Muscle of leg (tissue), 3 donors: ENCODE measurements at regions not wholly inside any gene's neighbourhood (a gene's known extent, or its start where the extent isn't known, plus 50 kb on each side); places are given as distances from the start of the nearest gene placed in this dataset.
"Not testable (repeated sequence)": the region's sequence is repeated elsewhere in the genome, so short reads cannot be mapped to it uniquely, and the experiment has no call there.

Experiments used
- DNase-seq: peaks from one replicate; pipeline ENCODE4 v3.0.0; 2013
- H3K27ac ChIP-seq: one replicate; pipeline ENCODE4 v1.5.1; 2013; ENCODE audit warnings: mild to moderate bottlenecking, low read length, control low read depth
- H3K27me3 ChIP-seq: one replicate; pipeline ENCODE4 v1.6.1; 2013; ENCODE audit warnings: low read length; ENCODE audit not compliant: control insufficient read depth, insufficient read depth
- H3K36me3 ChIP-seq: one replicate; pipeline ENCODE4 v1.6.1; 2013; ENCODE audit warnings: low read length; ENCODE audit not compliant: control insufficient read depth, insufficient read depth
- H3K4me1 ChIP-seq: one replicate; pipeline ENCODE4 v1.6.1; 2013; ENCODE audit warnings: low read length; ENCODE audit not compliant: control insufficient read depth, insufficient read depth
- H3K4me3 ChIP-seq: one replicate; pipeline ENCODE4 v1.5.1; 2013; ENCODE audit warnings: low read length, control low read depth
- H3K9me3 ChIP-seq: replicated peaks from 2 replicates; pipeline ENCODE4 v1.6.1; 2013; ENCODE audit warnings: low read depth, low read length; ENCODE audit not compliant: control insufficient read depth
- WGBS: methylation state at CpG from one replicate; pipeline ENCODE4 v1.1.5; 2013; ENCODE audit warnings: missing lambda C conversion rate; ENCODE audit not compliant: insufficient coverage; 5-methylcytosine and 5-hydroxymethylcytosine counted together

GRCh38 chr5:30384171-30384570 is 809.3 kb upstream of the CDH6 start:
- H3K27me3 ChIP-seq, result no peaks in the 10 kb centered on the region
- H3K27ac ChIP-seq, result no peak overlapping the region
- no peaks in the 10 kb centered on the region for H3K36me3 ChIP-seq
- no peaks in the 10 kb centered on the region for H3K4me1 ChIP-seq
- no CpG with 5 or more reads among the region's 4 CpGs for WGBS
- H3K9me3 ChIP-seq, result no peaks in the 10 kb centered on the region
- DNase-seq, result no peak
- no peak overlapping the region for H3K4me3 ChIP-seq

DNA sequence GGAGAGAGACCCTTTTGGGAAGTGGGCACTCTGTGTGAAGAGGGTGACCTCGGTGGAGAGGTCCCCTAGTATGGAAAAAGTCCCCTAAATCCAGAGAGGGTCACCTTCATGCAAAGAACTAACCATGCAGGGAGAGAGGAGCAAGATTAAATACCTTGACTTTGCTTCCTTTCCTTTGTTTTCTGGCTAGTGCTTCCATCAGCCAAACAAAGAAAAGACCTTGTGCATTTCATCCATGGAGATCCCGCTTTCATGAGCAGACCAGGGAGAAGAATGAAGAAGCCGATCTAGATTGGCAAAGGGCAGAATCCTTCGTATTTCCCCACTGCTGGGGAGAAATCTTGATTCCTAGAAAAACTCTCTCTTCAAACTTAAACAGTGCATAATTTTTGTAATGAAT is 813.3 kb upstream of the CDH6 start:
- H3K4me1 ChIP-seq, result no peaks in the 10 kb centered on the region
- no peaks in the 10 kb centered on the region for H3K9me3 ChIP-seq
- no peaks in the 10 kb centered on the region for H3K36me3 ChIP-seq
- no peaks in the 10 kb centered on the region for H3K27me3 ChIP-seq
- no peak overlapping the region for H3K27ac ChIP-seq
- no CpG with 5 or more reads among the region's 4 CpGs for WGBS
- H3K4me3 ChIP-seq, result no peak overlapping the region
- no peak for DNase-seq

DNA sequence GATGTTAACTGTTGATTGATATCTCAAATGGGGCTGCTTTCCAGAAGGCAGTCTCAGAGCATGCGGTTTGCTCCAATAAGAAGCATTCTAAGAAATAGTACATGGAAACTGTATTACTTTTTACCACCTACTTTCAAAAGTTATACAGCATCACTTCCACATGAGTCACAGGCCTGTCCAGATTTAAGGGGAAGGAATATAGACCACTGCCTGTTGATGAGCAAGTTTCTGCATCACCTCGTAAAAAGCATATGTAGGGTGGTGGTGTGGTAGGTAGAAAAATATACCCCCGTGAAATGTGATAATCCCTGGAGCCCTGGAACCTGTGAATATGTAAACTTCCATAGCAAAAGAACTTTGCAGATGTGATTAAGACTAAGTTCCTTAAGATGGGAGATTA is 816.6 kb upstream of the CDH6 start:
- Histone ChIP-seq H3K4me1 (no peaks in the 10 kb centered on the region), H3K27me3 (no peaks in the 10 kb centered on the region), H3K36me3 (no peaks in the 10 kb centered on the region), H3K4me3 (no peak overlapping the region), H3K9me3 (no peaks in the 10 kb centered on the region), H3K27ac (no peak overlapping the region)
- WGBS, result 86% methylated on average over 1 of the region's 3 CpGs
- no peak for DNase-seq

DNA sequence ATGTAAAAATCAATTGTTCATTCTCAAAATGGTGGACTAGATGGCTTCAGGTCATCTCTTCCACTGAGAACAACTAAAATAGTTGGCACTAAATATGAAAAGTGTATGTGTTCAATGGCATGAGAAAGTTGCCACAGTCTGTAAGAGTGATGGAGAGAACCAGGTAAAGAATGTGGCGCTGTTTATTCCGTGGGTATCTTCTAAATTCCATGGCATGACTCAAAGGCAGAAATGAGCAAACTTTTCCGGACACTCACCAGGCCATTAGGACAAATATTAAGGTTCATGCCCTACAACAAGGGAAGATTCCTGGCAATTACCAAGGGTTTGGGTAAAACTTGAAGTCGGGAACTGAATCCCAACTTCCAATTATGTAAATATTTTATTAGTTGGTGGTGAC is 825.4 kb upstream of the CDH6 start:
- H3K27ac ChIP-seq, result no peak overlapping the region
- H3K4me3 ChIP-seq, result no peak overlapping the region
- 30% methylated on average over 2 of the region's 4 CpGs for WGBS

DNA sequence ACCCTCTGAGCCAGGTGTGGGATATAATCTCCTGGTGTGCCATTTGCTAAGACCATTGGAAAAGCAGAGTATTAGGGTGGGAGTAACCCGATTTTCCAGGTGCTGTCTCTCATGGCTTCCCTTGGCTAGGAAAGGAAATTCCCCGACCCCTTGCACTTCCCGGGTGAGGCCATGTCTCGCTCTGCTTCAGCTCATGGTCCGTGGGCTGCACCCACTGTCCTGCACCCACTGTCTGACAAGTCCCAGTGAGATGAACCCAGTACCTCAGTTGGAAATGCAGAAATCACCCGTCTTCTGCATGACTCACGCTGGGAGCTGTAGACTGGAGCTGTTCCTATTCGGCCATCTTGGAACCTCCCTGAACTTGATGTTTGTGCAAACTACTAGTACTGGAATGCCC is 828.5 kb upstream of the CDH6 start:
- DNase-seq, H3K27ac ChIP-seq, H3K4me1 ChIP-seq, H3K36me3 ChIP-seq, H3K27me3 ChIP-seq, H3K9me3 ChIP-seq, H3K4me3 ChIP-seq: not testable (repeated sequence)
- 87% methylated on average over 7 of the region's 8 CpGs for WGBS

More for the DNA sequence above, 825.4 kb upstream of the CDH6 start:
- no peaks in the 10 kb centered on the region for H3K4me1 ChIP-seq
- H3K27me3 ChIP-seq, result no peaks in the 10 kb centered on the region
- DNase-seq, result no peak
- H3K9me3 ChIP-seq, result peaks cover 5% of the 10 kb centered on the region
- H3K36me3 ChIP-seq, result no peaks in the 10 kb centered on the region

DNA sequence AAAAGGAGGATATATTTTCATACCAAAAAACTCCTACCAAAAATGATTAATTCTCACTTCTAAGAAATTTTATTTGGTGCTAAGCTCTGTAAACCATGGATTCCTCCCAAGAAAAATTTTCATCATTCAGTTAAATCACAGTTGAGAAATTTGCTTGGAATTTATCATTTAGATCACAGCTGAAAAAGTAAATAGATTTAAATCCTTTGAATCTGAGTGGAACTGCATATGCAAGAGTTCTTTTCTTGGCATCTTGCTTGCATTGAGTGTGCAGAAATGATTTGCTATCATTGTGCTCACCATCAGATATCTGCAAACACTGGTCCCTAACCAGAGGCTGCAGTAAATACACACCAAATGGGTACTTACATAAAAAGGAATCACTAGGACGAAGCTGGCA is 836.1 kb upstream of the CDH6 start:
- Histone ChIP-seq H3K36me3 (no peaks in the 10 kb centered on the region), H3K27ac (no peak overlapping the region), H3K27me3 (no peaks in the 10 kb centered on the region), H3K4me1 (no peaks in the 10 kb centered on the region), H3K9me3 (no peaks in the 10 kb centered on the region), H3K4me3 (no peak overlapping the region)
- no peak for DNase-seq
- no CpG with 5 or more reads among the region's 1 CpG for WGBS

DNA sequence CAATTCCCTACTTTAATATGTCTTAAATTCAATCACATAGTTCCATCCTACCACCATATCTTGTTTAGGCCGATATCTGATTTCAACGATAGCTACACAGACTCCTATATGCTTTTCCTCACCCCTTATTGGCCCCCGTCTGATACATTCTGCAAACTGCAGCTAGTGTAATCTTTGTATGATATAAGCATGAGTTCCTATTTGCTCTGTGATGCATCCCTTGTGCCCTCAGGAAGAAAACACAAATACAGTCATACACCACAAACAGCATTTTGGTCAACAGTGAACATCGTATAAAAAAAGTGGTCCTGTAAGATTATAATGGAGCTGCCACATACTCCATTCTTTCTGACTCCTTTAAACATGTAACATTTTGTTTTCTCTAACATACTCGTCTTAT is 837.8 kb upstream of the CDH6 start:
- Histone ChIP-seq H3K4me1 (no peaks in the 10 kb centered on the region), H3K4me3 (no peak overlapping the region), H3K36me3 (no peaks in the 10 kb centered on the region), H3K27ac (no peak overlapping the region), H3K9me3 (no peaks in the 10 kb centered on the region), H3K27me3 (no peaks in the 10 kb centered on the region)
- WGBS, result no CpG with 5 or more reads among the region's 5 CpGs
- DNase-seq, result no peak

GRCh38 chr5:30347858-30348257 is 845.6 kb upstream of the CDH6 start:
- H3K4me1 ChIP-seq, result no peaks in the 10 kb centered on the region
- DNase-seq, result no peak
- 71% methylated on average over 2 of the region's 3 CpGs for WGBS
- H3K4me3 ChIP-seq, result no peak overlapping the region
- H3K27ac ChIP-seq, result no peak overlapping the region
- H3K27me3 ChIP-seq, result no peaks in the 10 kb centered on the region
- no peaks in the 10 kb centered on the region for H3K9me3 ChIP-seq
- H3K36me3 ChIP-seq, result no peaks in the 10 kb centered on the region

DNA sequence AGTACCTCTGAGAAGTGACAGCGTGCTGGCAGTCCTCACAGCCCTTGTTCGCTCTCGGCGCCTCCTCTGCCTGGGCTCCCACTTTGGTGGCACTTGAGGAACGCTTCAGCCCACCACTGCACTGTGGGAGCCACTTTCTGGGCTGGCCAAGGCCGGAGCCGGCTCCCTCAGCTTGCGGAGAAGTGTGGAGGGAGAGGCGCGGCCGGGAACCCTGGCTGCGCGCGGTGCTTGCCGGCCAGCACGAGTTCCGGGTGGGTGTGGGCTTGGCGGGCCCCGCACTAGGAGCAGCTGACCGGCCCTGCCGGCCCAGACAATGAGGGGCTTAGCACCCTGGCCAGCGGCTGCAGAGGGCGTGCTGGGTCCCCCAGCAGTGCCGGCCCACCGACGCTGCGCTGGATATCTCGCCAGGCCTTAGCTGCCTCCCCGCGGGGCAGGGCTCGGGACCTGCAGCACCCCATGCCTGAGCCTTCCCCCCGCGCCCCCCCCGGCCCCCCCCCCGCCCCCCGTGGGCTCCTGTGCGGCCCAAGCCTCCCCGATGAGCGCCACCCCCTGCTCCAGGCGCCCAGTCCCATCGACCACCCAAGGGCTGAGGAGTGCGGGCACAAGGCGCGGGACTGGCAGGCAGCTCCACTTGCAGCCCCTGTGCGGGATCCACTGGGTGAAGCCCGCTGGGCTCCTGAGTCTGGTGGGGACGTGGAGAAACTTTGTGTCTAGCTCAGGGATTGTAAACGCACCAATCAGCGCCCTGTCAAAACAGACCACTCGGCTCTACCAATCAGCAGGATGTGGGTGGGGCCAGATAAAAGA is 847.7 kb upstream of the CDH6 start:
- not testable (repeated sequence) for H3K4me1 ChIP-seq, H3K4me3 ChIP-seq, DNase-seq, H3K27ac ChIP-seq, H3K27me3 ChIP-seq, H3K9me3 ChIP-seq, H3K36me3 ChIP-seq
- 79% methylated on average over 31 of the region's 50 CpGs for WGBS

GRCh38 chr5:30343707-30344106 is 849.8 kb upstream of the CDH6 start:
- Histone ChIP-seq H3K27me3 (no peaks in the 10 kb centered on the region), H3K27ac (no peak overlapping the region), H3K9me3 (no peaks in the 10 kb centered on the region), H3K36me3 (no peaks in the 10 kb centered on the region), H3K4me1 (no peaks in the 10 kb centered on the region), H3K4me3 (no peak overlapping the region)
- DNase-seq, result no peak
- WGBS, result no CpG with 5 or more reads among the region's 3 CpGs

- no peaks in the 10 kb centered on the region for H3K36me3 ChIP-seq
- no peaks in the 10 kb centered on the region for H3K9me3 ChIP-seq
- no peak for DNase-seq
- no peak overlapping the region for H3K4me3 ChIP-seq
- no CpG with 5 or more reads among the region's 3 CpGs for WGBS
- no peaks in the 10 kb centered on the region for H3K4me1 ChIP-seq
- H3K27ac ChIP-seq, result no peak overlapping the region
- H3K27me3 ChIP-seq, result no peaks in the 10 kb centered on the region
Observed at GRCh38 chr5:30341466-30341865, 852.0 kb upstream of the CDH6 start.
